HG02840 (cell line): ENCODE measurements at regions not wholly inside any gene's neighbourhood (a gene's known extent, or its start where the extent isn't known, plus 50 kb on each side); places are given as distances from the start of the nearest gene placed in this dataset.
"Not testable (repeated sequence)": the region's sequence is repeated elsewhere in the genome, so short reads cannot be mapped to it uniquely, and the experiment has no call there.

Experiments used
- ATAC-seq: cut with Tn5 transposase; IDR thresholded peaks from one replicate; pipeline ENCODE4 v1.9.1; 2021; ENCODE audit warnings: mild to moderate bottlenecking, moderate library complexity, moderate number of reproducible peaks; ENCODE audit not compliant: unreplicated experiment, low FRiP score

- no peak for ATAC-seq
Measured at GRCh38 chr12:47413806-47414205, 292.0 kb downstream of the RPAP3 start.

DNA sequence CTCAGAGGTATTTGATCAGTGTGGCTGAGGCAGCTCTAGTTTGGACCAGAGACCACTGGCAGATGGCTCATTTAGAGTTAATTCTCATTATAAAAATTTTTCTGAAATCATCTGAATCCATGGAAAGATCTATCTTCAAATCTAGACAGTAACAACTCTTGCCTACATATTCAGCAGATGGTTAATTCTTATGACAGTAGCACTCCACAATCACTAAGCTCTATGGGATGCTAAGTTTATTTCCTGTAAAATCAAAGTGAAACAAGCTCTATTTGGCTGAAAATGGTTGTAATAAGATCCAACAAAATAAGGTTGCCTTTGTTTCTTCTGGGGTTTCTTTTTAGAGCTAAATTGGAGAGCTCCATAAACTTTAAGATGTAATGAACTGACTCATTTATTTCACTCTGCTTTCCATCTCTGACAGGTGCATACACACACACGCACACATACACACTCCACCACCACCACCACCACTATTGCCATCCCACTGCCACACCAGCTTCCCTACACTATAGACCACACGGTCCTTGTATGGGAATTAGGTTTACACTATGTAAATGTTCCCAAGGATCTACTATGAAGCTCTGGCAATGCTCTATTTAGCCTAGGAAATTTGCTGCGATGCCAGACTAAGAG is 293.1 kb downstream of the RPAP3 start:
- no peak for ATAC-seq

- ATAC-seq, result no peak
Measured at GRCh38 chr12:47411966-47412365, 293.9 kb downstream of the RPAP3 start.

DNA sequence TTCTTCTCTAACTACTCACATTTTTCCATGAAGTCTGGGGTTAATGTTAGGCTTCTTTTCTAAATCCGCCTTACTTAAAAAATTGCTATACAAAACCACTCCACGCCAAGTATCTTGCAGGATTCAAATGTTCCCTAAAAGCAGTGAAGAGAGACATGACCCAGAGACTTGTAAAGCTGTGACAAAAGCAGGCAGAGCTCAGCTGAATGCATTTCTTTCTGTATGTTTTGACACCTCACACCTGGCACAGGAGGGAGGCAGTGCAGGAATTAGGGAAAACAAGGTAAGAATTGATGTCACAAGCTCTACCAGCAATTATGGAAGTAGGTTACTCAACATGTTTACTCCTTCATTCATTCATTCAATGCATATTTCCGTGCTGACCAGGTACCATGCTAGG is 295.0 kb downstream of the RPAP3 start:
- no peak for ATAC-seq

DNA sequence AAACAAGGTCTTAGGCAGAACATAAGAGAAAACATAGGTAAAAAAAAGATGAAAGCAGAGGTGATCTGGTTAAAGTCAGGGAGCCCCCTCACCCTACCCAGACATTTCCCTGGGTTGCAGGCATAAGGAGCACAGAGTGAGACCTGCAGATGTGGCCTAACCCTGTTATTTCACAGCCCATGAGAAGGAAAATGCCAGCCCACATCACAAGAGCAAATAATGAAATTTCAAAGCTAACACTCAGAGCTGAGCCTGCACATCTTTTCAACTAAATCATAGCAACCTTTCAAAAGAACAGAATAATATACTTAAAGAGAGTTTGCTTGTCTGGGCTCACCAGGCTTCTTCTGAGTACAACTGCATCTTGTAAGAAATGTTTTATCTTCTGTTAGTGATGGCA is 295.4 kb downstream of the RPAP3 start:
- ATAC-seq, result no peak

DNA sequence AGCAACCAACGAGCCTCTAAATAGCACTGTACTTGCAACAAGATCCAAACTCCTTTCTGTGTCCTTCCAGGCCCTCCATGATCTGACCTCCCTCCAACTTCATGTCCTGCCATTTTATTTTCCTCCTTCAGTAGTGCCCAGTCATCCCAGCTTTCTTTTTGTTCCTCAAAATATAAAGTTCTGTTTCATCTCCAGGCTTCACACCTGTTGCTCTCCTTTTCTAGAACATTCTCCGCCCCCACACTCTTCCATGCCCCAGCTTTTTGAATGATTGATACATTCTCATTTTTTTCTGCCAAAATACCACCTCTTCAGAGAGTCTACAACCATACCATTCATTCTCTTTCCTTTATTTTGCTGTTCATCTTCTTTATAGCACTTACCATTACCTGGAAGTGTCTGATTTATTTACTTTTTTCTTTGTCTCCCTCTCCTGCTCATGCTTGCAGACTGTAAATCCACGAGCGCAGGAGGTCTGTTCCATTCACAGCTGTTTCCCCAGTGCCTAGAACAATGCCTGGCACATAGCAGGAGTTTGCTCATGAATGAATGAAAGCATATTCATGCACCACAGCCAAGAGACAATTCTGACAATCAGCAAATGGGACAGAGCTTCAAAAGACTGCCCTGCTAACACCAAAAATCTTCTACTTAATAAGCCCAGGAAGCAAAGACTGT is 296.4 kb downstream of the RPAP3 start:
- ATAC-seq, result no peak

DNA sequence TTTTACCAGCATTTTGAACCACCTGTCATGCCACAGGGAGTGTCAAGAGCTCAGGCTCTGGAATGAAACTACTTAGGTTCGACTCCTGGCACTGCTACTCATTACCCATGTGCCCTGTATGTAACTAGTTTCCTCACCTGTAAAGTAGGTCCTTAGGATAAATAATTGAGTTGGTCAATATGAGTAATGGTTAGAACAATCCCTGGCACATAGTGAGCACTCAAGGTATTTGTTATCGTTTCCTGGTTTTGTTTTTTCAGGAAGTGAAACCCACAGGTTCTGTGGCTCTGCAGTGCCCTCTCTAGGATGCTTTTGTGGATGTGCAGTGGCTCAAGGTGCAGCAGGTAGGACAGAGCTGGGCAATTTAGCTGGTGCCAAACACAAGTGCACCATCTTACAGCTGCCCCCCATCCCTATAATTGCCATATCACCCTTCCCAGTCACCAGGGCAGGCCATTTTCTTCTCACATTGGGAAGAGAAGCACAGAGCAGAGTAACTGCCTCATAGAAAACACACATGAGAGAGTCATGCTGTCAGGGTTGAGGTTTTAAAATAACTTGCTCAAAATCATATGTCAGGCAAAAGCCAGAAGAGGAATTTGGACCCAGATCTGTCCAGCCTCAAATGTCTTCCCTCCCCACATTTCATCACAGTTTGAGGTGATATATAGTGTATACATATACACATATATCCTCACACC is 297.5 kb downstream of the RPAP3 start:
- peak; percentile 83 for ATAC-seq

- no peak for ATAC-seq
Measured at GRCh38 chr12:47407463-47408129, 298.2 kb downstream of the RPAP3 start.

GRCh38 chr12:47403681-47404080 is 302.1 kb downstream of the RPAP3 start:
- no peak for ATAC-seq

GRCh38 chr12:47401196-47401595 is 304.6 kb downstream of the RPAP3 start:
- not testable (repeated sequence) for ATAC-seq

DNA sequence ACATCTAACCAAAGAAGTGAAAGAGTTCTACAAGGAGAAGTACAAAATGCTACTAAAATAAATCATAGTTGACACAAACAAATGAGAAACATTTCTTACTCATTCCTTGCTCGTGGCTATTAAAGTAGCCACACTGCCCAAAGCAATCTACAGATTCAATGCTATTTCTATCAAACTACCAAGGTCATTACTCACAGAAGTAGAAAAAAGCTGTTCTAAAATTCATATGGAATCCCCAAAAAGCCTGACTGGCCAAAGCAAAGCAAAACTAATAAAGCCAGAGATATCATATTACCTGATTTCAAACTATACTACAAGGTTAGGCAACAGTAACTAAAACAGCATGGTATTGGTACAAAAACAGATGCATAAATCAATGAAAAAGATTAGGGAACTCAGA is 305.6 kb downstream of the RPAP3 start:
- ATAC-seq, result no peak

- ATAC-seq, result no peak
Measured at GRCh38 chr12:47397664-47398281, 308.1 kb downstream of the RPAP3 start.

DNA sequence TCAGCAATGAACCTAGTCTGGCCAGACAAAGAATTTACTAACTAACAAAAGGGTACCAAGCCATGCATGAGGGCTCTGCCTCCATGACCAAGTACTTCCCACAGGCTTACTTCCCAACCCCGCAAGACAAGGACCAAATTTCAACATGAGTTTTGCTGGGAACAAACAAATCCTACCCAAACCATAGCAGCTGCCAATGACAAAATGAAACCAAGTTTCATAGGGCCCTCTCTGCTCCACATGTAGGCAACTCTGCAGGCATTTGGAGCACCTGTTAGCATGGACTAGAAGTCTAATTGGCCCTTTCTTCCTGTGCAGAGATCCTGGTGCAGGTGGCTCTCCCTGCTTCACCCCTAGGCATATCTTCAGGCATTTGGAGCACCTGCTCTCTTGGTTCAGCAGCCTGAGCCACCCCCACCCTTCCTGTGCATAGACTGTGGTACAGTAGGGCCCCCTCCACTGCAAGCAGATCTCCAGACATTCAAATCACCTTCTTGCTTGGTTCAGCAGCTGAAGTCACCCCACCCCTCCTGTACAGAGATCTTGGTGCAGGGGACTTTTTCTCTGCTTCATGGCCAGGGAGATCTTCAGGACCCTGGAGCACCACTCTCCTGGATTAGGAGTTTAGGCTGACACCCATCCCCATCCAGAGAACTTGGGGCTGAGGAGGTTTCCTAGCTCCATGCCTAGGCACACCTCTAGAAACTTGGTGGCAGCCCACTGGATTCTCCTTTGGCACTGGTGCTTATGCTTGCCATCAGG is 308.7 kb downstream of the RPAP3 start:
- no peak for ATAC-seq

- no peak for ATAC-seq
Measured at GRCh38 chr12:47394070-47394469, 311.8 kb downstream of the RPAP3 start.

DNA sequence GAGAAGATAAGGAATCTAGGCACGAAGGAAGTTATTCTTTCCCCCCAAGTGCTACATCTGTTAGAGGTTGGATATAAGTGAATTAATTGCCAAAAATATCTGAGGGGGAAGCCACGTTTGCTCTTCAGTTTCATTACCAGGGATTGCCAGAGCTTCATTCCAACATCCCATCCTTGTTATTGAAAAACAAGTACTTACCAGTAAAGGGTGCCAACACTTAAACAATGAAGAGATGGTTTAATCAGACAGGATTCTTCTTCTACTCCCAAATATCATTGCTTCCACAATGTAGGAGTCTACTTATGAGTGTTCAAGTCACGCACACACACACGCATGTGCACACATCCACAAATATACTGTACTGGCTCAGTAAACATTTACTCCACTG is 312.4 kb downstream of the RPAP3 start:
- ATAC-seq, result no peak

DNA sequence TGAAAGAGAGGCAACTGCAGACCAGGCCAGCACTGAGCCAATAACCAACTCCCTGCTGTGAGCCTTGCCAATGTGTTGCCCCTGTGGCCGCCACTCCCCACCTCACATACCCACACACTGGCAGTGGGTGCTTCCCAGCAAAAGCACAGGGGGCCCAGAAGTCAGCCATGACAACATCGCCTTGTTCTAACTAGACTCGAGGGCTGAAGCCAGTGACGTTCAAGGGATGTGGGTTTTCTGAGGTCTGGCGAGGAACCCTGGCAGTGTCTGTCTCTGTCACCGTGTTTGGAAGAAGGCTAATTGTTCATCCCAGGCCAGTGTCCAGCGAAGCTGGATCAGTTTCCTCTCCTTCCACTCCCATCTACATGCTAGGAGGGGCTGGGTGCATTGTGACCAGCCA is 311.8 kb upstream of the AMIGO2 start:
- no peak for ATAC-seq

- ATAC-seq, result no peak
Measured at GRCh38 chr12:47388712-47389111, 309.0 kb upstream of the AMIGO2 start.

DNA sequence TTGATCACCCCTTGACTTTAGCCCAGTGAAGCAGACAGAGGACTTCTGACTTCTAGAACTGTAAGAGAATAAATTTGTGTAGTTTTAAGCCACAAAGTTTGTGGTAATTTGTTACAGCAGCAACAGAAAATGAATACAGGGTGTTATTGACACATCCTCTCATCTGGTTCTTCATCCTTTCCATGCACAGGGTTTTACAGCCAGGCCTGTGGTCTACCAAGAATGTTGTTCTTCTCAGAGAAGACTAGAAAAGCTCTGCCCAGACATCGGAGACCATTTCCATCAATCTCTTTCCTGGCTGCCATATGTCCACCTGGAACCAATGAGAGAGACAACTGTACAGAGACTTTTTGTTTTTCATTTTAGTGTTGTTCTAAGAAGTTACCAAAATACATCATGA is 308.2 kb upstream of the AMIGO2 start:
- no peak for ATAC-seq

DNA sequence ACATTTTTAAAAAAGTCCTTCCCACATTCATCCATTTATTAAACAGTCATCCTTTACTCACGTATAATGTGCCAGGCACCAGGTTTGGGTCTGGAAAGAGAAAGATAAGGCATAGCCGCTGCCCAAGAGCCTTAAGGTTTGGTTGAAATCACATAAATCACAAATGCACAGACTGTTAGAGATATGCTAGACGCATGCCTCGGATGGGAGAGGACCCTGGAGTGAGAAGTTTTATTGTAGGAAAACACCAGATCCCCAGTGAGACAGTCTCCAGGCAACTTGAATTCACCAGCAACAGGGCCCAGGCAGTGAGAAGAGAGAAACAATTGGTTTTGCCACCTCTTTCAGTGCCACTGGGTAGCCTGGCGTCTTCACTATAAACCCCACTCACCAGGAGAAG is 305.9 kb upstream of the AMIGO2 start:
- ATAC-seq, result no peak

GRCh38 chr12:47383942-47384341 is 304.2 kb upstream of the AMIGO2 start:
- no peak for ATAC-seq
